ENCODE measurements at regions not wholly inside any gene's neighbourhood (a gene's known extent, or its start where the extent isn't known, plus 50 kb on each side); places are given as distances from the start of the nearest gene placed in this dataset.

DNA sequence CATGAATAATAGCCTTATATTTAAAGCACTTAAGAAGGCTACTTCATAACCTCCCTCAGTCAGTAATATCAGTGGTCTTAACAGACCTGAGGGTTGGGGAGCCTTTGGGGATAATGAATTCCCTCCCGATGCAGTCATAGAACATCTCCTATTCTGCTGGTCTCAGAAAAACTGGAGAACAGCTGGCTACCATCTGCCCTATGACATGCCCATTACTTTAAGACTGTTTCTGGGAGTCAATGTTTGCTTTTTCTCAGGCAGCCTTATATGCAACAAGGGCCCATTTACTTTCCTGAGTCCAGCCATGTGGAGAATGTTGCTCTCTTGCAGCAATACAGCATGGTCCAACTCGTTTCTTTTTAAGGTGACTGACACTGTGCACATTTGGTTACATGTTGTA lies 161.7 kb upstream of the PARP11 start:
- WGBS, 2 experiments (ENCODE audit: low coverage in 1 of 2, low lambda C conversion rate in 2 of 2, missing lambda C conversion rate in 2 of 2) = 17 to 28% methylated on average over 2 of the region's 2 CpGs
- Histone ChIP-seq H3K4me2 (ENCODE audit: unreplicated experiment) (no peak overlapping the region), H3K4me3 (no peak overlapping the region), H3K27ac (no peak overlapping the region), H3K9me3 (ENCODE audit: low read depth) (no peaks in the 10 kb centered on the region), H2AFZ (no peak overlapping the region), H4K20me1 (ENCODE audit: insufficient read depth) (no peaks in the 10 kb centered on the region), H3K27me3 (replicated peaks; ENCODE audit: insufficient read depth) (peaks cover 25% of the 10 kb centered on the region), H3K4me1 (ENCODE audit: insufficient read depth) (peaks cover 9% of the 10 kb centered on the region; the same call in 1 of the 2 replicates), H3K36me3 (ENCODE audit: low read depth) (no peaks in the 10 kb centered on the region), H3F3A (ENCODE audit: insufficient read depth) (peaks cover 5% of the 10 kb centered on the region; the same call in 1 of the 2 replicates), H3K9ac (no peak overlapping the region), H3K79me2 (ENCODE audit: insufficient read depth) (no peaks in the 10 kb centered on the region), H3K9me2 (ENCODE audit: insufficient read depth) (no peaks in the 10 kb centered on the region)
- in situ Hi-C loops (cut with MboI) = loop anchor here (10.0 kb wide), 1 partner anchor 160 kb away; the partner anchor contains the start of gene PARP11
- DNase-seq = no peak
- TF ChIP-seq EZH2phosphoT487 (IDR thresholded peaks at IDR 0.05; ENCODE audit: insufficient read depth, low read depth) (no peak), EZH2 (IDR thresholded peaks at IDR 0.05; ENCODE audit: insufficient read depth, poor library complexity, severe bottlenecking) (no peak)

- H3K4me1 ChIP-seq (ENCODE audit: insufficient read depth) = peaks cover 9% of the 10 kb centered on the region; the same call in 1 of the 2 replicates
- H3K27ac ChIP-seq = no peak overlapping the region
- TF ChIP-seq EZH2phosphoT487 (IDR thresholded peaks at IDR 0.05; ENCODE audit: insufficient read depth, low read depth) (no peak), EZH2 (IDR thresholded peaks at IDR 0.05; ENCODE audit: insufficient read depth, poor library complexity, severe bottlenecking) (no peak)
- H3K4me3 ChIP-seq = no peak overlapping the region
- H3K27me3 ChIP-seq (replicated peaks; ENCODE audit: insufficient read depth) = peaks cover 14% of the 10 kb centered on the region
- no peak overlapping the region for H3K9ac ChIP-seq
- H3K9me3 ChIP-seq (ENCODE audit: low read depth) = no peaks in the 10 kb centered on the region
- peak; percentile 60 for DNase-seq
- H3K79me2 ChIP-seq (ENCODE audit: insufficient read depth) = no peaks in the 10 kb centered on the region
- in situ Hi-C loops (cut with MboI) = loop anchor here (10.0 kb wide), 1 partner anchor 158 kb away; the partner anchor contains the start of gene PARP11
- no peak overlapping the region for H2AFZ ChIP-seq
- WGBS, 2 experiments (ENCODE audit: low coverage in 1 of 2, low lambda C conversion rate in 2 of 2, missing lambda C conversion rate in 2 of 2) = 31 to 33% methylated on average over 5 of the region's 5 CpGs
- H3F3A ChIP-seq (ENCODE audit: insufficient read depth) = peaks cover 5% of the 10 kb centered on the region; the same call in 1 of the 2 replicates
- no peaks in the 10 kb centered on the region for H3K36me3 ChIP-seq (ENCODE audit: low read depth)
- no peaks in the 10 kb centered on the region for H4K20me1 ChIP-seq (ENCODE audit: insufficient read depth)
- no peaks in the 10 kb centered on the region for H3K9me2 ChIP-seq (ENCODE audit: insufficient read depth)
- no peak overlapping the region for H3K4me2 ChIP-seq (ENCODE audit: unreplicated experiment)
Observed at GRCh38 chr12:4032924-4033615, 159.9 kb upstream of the PARP11 start.

GRCh38 chr12:4031703-4032291 lies 158.6 kb upstream of the PARP11 start:
- Histone ChIP-seq H3K9me2 (ENCODE audit: insufficient read depth) (no peaks in the 10 kb centered on the region), H3F3A (ENCODE audit: insufficient read depth) (peaks cover 5% of the 10 kb centered on the region; the same call in 1 of the 2 replicates), H3K36me3 (ENCODE audit: low read depth) (no peaks in the 10 kb centered on the region), H3K79me2 (ENCODE audit: insufficient read depth) (no peaks in the 10 kb centered on the region), H3K27me3 (replicated peaks; ENCODE audit: insufficient read depth) (peaks cover 11% of the 10 kb centered on the region), H3K27ac (no peak overlapping the region), H3K9me3 (ENCODE audit: low read depth) (no peaks in the 10 kb centered on the region), H3K9ac (peak overlapping the region; percentile 53; the same call in 1 of the 2 replicates), H4K20me1 (ENCODE audit: insufficient read depth) (no peaks in the 10 kb centered on the region), H2AFZ (0 out of 2 replicates have a peak overlapping the region, but pooled peaks have one; percentile 61), H3K4me1 (ENCODE audit: insufficient read depth) (peaks cover 9% of the 10 kb centered on the region; the same call in 1 of the 2 replicates), H3K4me2 (ENCODE audit: unreplicated experiment) (peak overlapping the region; percentile 50), H3K4me3 (peak overlapping the region; percentile 52)
- no peak for TF ChIP-seq EZH2 (IDR thresholded peaks at IDR 0.05; ENCODE audit: insufficient read depth, poor library complexity, severe bottlenecking)
- TF ChIP-seq EZH2phosphoT487 (IDR thresholded peaks at IDR 0.05; ENCODE audit: insufficient read depth, low read depth) = no peak
- DNase-seq = peak; percentile 27
- in situ Hi-C loops (cut with MboI) = loop anchor here (10.0 kb wide), 1 partner anchor 157 kb away; the partner anchor contains the start of gene PARP11
- 70 to 75% methylated on average over 22 to 30 of the region's 30 CpGs for WGBS, 2 experiments (ENCODE audit: low coverage in 1 of 2, low lambda C conversion rate in 2 of 2, missing lambda C conversion rate in 2 of 2)

DNA sequence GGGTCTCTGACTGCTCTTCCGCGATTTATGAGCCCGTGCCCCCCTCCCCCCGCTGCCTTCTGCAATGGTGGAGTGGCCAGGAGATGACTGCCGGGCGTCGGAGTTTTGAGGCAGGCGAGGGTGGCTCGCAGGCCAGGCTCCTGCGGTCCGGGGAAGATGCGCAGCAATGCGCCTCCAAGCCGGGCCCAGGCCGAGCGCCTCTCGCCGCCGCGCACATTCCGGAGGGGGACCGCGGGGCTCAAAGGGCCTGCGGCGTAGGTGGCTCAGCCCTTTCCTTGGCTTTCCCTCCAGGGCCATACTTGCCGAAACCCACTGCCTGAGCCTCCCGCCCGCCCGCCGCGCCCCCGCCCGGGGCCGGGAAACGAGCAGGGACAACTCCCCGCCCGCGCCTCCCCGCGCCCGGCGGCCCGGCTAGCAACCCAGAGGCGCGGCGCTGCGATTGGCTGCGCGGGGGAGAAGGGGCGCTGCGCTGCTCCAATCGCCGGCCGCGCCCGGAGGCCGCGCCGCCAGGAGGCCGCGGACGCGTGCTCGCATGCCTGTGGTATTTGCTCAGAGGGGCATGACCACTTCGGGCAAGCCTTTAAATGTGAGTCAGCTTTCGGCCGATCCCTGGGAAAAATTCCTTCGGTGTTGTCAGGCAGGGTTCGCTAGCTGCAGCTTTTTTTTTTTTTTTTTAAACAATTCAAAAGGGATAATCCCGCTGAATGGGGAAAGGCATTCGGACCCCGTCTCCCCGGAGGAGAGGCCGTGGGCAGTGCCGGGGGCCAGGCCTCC lies 157.9 kb upstream of the PARP11 start:
- peak overlapping the region; percentile 78 for H3K9ac ChIP-seq
- H3K4me3 ChIP-seq = peak overlapping the region; percentile 61
- peaks cover 15% of the 10 kb centered on the region; the same call in 1 of the 2 replicates for H3K27me3 ChIP-seq (replicated peaks; ENCODE audit: insufficient read depth)
- peaks cover 5% of the 10 kb centered on the region; the same call in 1 of the 2 replicates for H3F3A ChIP-seq (ENCODE audit: insufficient read depth)
- peaks cover 9% of the 10 kb centered on the region; the same call in 1 of the 2 replicates for H3K4me1 ChIP-seq (ENCODE audit: insufficient read depth)
- H3K4me2 ChIP-seq (ENCODE audit: unreplicated experiment) = peak overlapping the region; percentile 52
- H3K79me2 ChIP-seq (ENCODE audit: insufficient read depth) = no peaks in the 10 kb centered on the region
- TF ChIP-seq EZH2 (IDR thresholded peaks at IDR 0.05; ENCODE audit: insufficient read depth, poor library complexity, severe bottlenecking) = no peak
- no peak for TF ChIP-seq EZH2phosphoT487 (IDR thresholded peaks at IDR 0.05; ENCODE audit: insufficient read depth, low read depth)
- H3K9me2 ChIP-seq (ENCODE audit: insufficient read depth) = no peaks in the 10 kb centered on the region
- no peaks in the 10 kb centered on the region for H3K9me3 ChIP-seq (ENCODE audit: low read depth)
- peak overlapping the region; percentile 81 for H2AFZ ChIP-seq
- no peaks in the 10 kb centered on the region for H3K36me3 ChIP-seq (ENCODE audit: low read depth)
- H4K20me1 ChIP-seq (ENCODE audit: insufficient read depth) = no peaks in the 10 kb centered on the region
- peak overlapping the region; percentile 63 for H3K27ac ChIP-seq
- whole genome bisulfite sequencing, 2 experiments (ENCODE audit: low coverage in 1 of 2, low lambda C conversion rate in 2 of 2, missing lambda C conversion rate in 2 of 2) = 2% methylated on average over 52 to 65 of the region's 75 CpGs
- in situ Hi-C loops (cut with MboI) = loop anchor here (10.0 kb wide), 1 partner anchor 156 kb away; the partner anchor contains the start of gene PARP11
- DNase-seq = peak; percentile 99
